GM12864 (cell line): ENCODE measurements at regions not wholly inside any gene's neighbourhood (a gene's known extent, or its start where the extent isn't known, plus 50 kb on each side); places are given as distances from the start of the nearest gene placed in this dataset.

Source experiments
- DNase-seq: peaks from one replicate; pipeline ENCODE4 v3.0.0-alpha.2; 2011; ENCODE audit warnings: low read depth
- H3K4me3 ChIP-seq: 2 replicates; pipeline ENCODE4 v1.5.1; 2011; ENCODE audit warnings: mild to moderate bottlenecking, low read depth, low read length, control low read depth
- TF ChIP-seq, protein P1 (sequence below): IDR thresholded peaks from 2 replicates; pipeline ENCODE4 v1.5.1; 2011; ENCODE audit warnings: low read depth, mild to moderate bottlenecking, moderate library complexity, low read length, control low read depth, inconsistent platforms; ENCODE audit errors: missing control alignments

DNA sequence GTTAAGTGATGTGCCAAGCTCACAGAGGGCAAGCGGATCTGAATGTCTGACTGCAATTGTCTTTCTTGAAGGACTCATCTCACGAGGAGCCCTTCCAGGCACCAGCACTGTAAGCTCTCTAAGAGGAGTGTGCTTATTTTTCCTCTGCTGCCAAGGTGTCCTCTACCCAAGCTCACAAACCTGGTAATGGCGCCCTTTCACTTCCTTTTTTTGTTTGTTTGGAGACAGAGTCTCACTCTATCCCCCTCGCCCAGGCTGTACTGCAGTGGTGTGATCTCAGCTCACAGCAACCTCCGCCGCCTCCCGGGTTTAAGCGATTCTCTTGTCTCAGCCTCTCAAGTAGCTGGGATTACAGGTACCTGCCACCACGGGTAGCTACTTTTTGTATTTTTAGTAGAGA is 233.8 kb downstream of the MAP2K4 start:
- H3K4me3 ChIP-seq, result no peak overlapping the region
- TF ChIP-seq, protein P1, sequence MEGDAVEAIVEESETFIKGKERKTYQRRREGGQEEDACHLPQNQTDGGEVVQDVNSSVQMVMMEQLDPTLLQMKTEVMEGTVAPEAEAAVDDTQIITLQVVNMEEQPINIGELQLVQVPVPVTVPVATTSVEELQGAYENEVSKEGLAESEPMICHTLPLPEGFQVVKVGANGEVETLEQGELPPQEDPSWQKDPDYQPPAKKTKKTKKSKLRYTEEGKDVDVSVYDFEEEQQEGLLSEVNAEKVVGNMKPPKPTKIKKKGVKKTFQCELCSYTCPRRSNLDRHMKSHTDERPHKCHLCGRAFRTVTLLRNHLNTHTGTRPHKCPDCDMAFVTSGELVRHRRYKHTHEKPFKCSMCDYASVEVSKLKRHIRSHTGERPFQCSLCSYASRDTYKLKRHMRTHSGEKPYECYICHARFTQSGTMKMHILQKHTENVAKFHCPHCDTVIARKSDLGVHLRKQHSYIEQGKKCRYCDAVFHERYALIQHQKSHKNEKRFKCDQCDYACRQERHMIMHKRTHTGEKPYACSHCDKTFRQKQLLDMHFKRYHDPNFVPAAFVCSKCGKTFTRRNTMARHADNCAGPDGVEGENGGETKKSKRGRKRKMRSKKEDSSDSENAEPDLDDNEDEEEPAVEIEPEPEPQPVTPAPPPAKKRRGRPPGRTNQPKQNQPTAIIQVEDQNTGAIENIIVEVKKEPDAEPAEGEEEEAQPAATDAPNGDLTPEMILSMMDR, result no peak
- DNase-seq, result no peak

DNA sequence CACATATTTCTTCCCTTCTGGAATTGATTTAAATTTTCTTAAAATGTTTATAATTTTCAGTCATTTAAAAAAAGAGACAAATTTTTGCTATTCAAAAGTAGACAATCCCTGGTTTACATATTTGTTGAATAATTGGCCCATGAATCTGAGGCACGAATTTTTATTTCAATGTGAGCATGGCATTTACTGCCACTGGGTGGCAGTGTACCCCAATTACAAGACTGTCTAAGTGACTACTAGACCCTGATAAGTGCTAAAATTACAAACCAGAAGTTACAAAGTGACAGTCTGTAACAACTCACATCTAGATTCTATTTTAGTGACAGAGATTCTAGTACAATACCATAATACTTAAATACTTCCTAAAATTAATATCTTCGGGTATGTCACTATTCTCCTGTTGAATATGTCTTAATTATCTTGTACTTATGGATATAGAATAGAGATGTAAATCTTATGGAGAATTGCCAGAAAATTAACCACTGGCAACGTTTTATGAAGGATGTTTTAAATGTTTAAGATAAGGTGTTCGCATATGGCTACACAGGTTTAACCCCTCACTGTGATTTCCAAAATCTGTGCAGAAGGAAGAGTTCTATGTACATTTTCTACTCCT is 235.8 kb downstream of the MAP2K4 start:
- no peak overlapping the region for H3K4me3 ChIP-seq
- peak; percentile 21 for DNase-seq
- TF ChIP-seq, protein P1, result peak; percentile 64

DNA sequence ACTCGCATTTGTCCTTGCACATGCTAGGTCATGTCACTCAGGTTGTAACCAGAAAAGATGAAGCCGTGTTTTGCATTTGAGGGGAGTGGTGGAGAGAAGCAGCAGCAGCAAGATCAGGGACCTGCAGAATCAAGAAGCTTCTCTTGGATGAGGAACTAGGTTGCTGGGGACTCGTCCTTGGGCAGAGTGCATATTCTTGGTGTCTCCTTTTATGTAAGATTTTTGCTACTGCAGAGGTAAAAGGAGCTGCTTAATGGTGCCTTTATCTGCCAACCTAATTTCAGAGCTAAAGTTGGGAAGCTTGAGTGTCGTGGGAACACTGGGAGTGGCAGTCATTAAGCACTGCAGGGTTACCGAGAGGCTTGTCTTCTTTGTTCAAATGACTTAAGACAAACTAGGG is 236.5 kb downstream of the MAP2K4 start:
- H3K4me3 ChIP-seq, result no peak overlapping the region
- TF ChIP-seq, protein P1, result no peak
- no peak for DNase-seq

DNA sequence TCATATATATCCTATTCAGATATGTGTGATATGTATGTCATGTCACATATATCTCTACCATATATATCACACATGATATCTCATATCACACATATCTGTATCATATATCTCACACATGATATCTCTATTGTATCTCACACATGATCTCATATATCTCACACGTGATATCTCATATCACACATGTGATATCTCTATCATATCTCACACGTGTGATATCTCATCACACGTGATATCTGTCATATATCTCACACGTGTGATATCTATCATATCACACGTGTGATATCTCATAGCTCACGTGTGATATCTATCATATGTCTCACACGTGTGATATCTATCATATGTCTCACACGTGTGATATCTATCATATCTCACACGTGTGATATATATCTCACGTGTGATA is 240.7 kb downstream of the MAP2K4 start:
- DNase-seq, result no peak
- TF ChIP-seq, protein P1, result no peak
- H3K4me3 ChIP-seq, result no peak overlapping the region

DNA sequence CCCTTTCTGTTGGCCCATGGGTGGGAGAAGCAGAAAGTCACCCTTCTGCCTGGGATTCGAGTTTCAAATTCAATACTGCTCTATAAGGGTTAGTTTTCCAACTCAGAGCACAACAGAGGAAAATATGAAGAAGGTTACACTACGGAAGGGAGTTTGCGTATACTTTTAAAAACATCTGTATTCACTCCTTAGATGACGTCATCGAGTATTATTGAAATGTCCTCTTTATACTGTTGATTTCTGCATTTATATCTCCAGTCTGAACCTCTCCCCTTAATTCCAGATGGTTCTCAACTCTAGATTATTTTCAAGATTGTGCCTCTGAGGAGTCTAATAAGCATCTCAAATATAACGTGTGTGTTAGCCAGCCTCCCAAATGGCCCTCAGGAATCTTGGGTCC is 249.1 kb downstream of the MAP2K4 start:
- DNase-seq, result no peak
- TF ChIP-seq, protein P1, result no peak
- H3K4me3 ChIP-seq, result no peak overlapping the region

DNA sequence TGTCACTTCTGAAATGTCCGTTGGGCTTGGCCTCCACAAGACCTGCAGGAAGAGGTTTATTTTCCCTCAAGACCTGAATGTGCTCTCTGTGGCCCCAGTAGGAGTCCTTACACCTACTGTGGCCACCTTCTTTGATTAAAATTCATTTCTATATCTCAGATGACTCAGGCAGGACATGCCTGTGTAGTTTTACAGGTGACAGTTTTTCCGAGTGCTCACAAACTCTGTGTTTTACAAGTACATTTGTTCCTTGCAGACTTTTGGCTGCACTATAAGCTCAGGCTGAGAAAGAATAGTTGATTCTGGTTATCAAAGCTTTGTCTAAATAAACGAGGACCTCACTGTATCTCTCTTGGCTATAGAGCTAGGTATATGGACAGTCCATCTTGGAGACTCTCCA is 257.1 kb downstream of the MAP2K4 start:
- TF ChIP-seq, protein P1, result no peak
- H3K4me3 ChIP-seq, result no peak overlapping the region
- no peak for DNase-seq

DNA sequence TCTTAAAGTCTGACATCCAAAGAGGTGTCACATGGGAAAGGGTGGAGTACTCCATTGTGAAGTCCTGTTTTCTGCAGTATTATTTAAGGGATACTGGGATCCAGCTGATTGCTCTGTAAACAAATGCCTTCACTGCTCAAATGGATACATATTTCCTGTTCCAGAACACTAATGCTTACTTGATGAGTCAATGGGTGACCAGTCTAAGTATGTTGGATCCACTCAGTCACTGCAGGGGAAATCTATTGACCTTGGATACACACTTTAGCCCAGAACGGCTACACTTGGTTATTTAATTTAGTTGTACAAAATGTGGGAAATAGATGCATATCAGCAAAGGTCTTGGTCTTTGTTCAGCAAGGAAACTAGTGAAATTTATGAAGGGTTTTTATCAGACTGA is 261.4 kb downstream of the MAP2K4 start:
- DNase-seq, result no peak
- TF ChIP-seq, protein P1, result no peak

More for the DNA sequence above, 261.4 kb downstream of the MAP2K4 start:
- H3K4me3 ChIP-seq, result no peak overlapping the region
